A549 (cell line): ENCODE measurements at regions not wholly inside any gene's neighbourhood (a gene's known extent, or its start where the extent isn't known, plus 50 kb on each side); places are given as distances from the start of the nearest gene placed in this dataset.

Experiments
- ATAC-seq, 2 experiments: fragments of 200-7000 bp in 1 of 2; fragments of >200 bp in 1 of 2; cut with Nextera tagmentation in 1 of 2; cut with Tn5 transposase in 1 of 2; 3 replicates each; pipeline versions ENCODE4 v1.8.0 to v1.9.1; 2018 to 2020; ENCODE audit warnings: mild to moderate bottlenecking in 1 of 2, moderate library complexity in 1 of 2
- CTCF ChIA-PET: fragments of 300-600 bp; sonication (Branson Sonifier 250); formaldehyde crosslinking; extraction: SDS; loops from one replicate; lab custom pipeline; 2021; ENCODE audit warnings: antibody characterized with exemption, inconsistent platforms; lab: Yijun Ruan, JAX
- POLR2A ChIA-PET: fragments of 350-600 bp; formaldehyde crosslinking; extraction: SDS; loops from one replicate; lab custom pipeline; 2021; ENCODE audit warnings: antibody characterized with exemption, inconsistent platforms; lab: Yijun Ruan, JAX
- DNase-seq, 2 experiments: peaks; one replicate each; pipeline versions ENCODE4 v3.0.0 to v3.0.0-alpha.2; 2011 to 2016; ENCODE audit warnings: low read depth in 1 of 2, low spot score in 1 of 2
- FAIRE-seq: peaks from 2 replicates; lab custom pipeline; 2011; peaks lifted over from hg19 to GRCh38; lab: Jason Lieb, UNC
- H3K27ac ChIP-seq, 2 experiments: fragments of >200 bp; sonication (Bioruptor Twin); formaldehyde crosslinking; 3 replicates each; pipeline ENCODE4 v1.5.1; 2016 to 2017
- H3K4me1 ChIP-seq: fragments of >200 bp; sonication (Bioruptor Twin); formaldehyde crosslinking; 3 replicates; pipeline ENCODE4 v1.6.1; 2016
- H3K4me2 ChIP-seq: fragments of >200 bp; sonication (Bioruptor Twin); formaldehyde crosslinking; 3 replicates; pipeline ENCODE4 v1.6.1; 2016
- H3K4me3 ChIP-seq: fragments of >200 bp; sonication (Bioruptor Twin); formaldehyde crosslinking; 3 replicates; pipeline ENCODE4 v1.5.1; 2016
- H3K9me3 ChIP-seq: fragments of >200 bp; sonication (Bioruptor Twin); formaldehyde crosslinking; 3 replicates; pipeline ENCODE4 v1.6.1; 2016
- CBX2 ChIP-seq: fragments of 200-600 bp; sonication (generic); IDR thresholded peaks from 2 replicates; pipeline ENCODE4 v1.6.1; 2016; ENCODE audit warnings: low read depth, mild to moderate bottlenecking, borderline replicate concordance
- CBX8 ChIP-seq: fragments of 200-600 bp; sonication (generic); IDR thresholded peaks from 2 replicates; pipeline ENCODE4 v1.6.1; 2016
- CEBPB ChIP-seq, 2 experiments: fragments of >200 bp in 1 of 2; sonication (Bioruptor Twin) in 1 of 2; formaldehyde crosslinking in 1 of 2; IDR thresholded peaks; 2 replicates each; pipeline ENCODE4 v1.6.1; 2012 to 2016
- EHMT2 ChIP-seq: fragments of 200-600 bp; sonication (generic); IDR thresholded peaks from 2 replicates; pipeline ENCODE4 v1.6.1; 2016; ENCODE audit warnings: antibody characterized with exemption, low read depth, mild to moderate bottlenecking, moderate library complexity
- FOSL2 ChIP-seq, 2 experiments: fragments of 450-650 bp in 1 of 2; fragments of >200 bp in 1 of 2; sonication (Bioruptor Twin) in 1 of 2; formaldehyde crosslinking; IDR thresholded peaks; 2 replicates each; pipeline versions ENCODE4 v1.5.0 to v1.6.1; 2016 to 2020; ENCODE audit warnings: mild to moderate bottlenecking in 1 of 2, moderate library complexity in 1 of 2
- FOXS1 ChIP-seq: fragments of 250-450 bp; sonication (Bioruptor Pico); IDR thresholded peaks from 2 replicates; pipeline ENCODE4 v1.5.0; 2020; ENCODE audit warnings: mild to moderate bottlenecking, moderate library complexity
- HOXA7 ChIP-seq: fragments of 250-450 bp; sonication (Bioruptor Pico); IDR thresholded peaks from 2 replicates; pipeline ENCODE4 v1.5.0; 2020; ENCODE audit warnings: mild to moderate bottlenecking, moderate library complexity
- HOXB5 ChIP-seq: fragments of 250-450 bp; sonication (Bioruptor Pico); IDR thresholded peaks from 2 replicates; pipeline ENCODE4 v1.5.0; 2020; ENCODE audit warnings: mild to moderate bottlenecking, moderate library complexity
- MAFK ChIP-seq: fragments of 450-650 bp; IDR thresholded peaks from 2 replicates; pipeline ENCODE4 v1.6.1; 2014; ENCODE audit not compliant: partially characterized antibody
- MAZ ChIP-seq: fragments of 150-350 bp; IDR thresholded peaks from 2 replicates; pipeline ENCODE4 v1.6.1; 2014; ENCODE audit warnings: antibody characterized with exemption, low read depth, low read length, borderline replicate concordance
- NFE2L2 ChIP-seq: fragments of 150-350 bp; conservative IDR thresholded peaks from 2 replicates; pipeline ENCODE4 v1.6.1; 2014; ENCODE audit warnings: low read length
- NPAS2 ChIP-seq: fragments of 250-450 bp; sonication (Bioruptor Pico); IDR thresholded peaks from 2 replicates; pipeline ENCODE4 v1.8.0; 2022; ENCODE audit warnings: mild to moderate bottlenecking, moderate library complexity, borderline replicate concordance
- NR3C1 ChIP-seq: fragments of >200 bp; sonication (Bioruptor Twin); formaldehyde crosslinking; IDR thresholded peaks from 3 replicates; pipeline ENCODE4 v1.6.1; 2017
- PHF8 ChIP-seq: fragments of 200-600 bp; sonication (generic); IDR thresholded peaks from 2 replicates; pipeline ENCODE4 v1.6.1; 2016; ENCODE audit warnings: low read depth, mild to moderate bottlenecking, antibody characterized with exemption, moderate library complexity, borderline replicate concordance
- POLR2A ChIP-seq: IDR thresholded peaks from 2 replicates; pipeline ENCODE4 v1.6.1; 2012; ENCODE audit warnings: mild to moderate bottlenecking, low read length
- POLR2AphosphoS2 ChIP-seq: conservative IDR thresholded peaks from 2 replicates; pipeline ENCODE4 v1.6.1; 2012; ENCODE audit warnings: low read length, improper control_type of control experiment, inconsistent platforms
- RAD21 ChIP-seq, 2 experiments: fragments of >200 bp in 1 of 2; sonication (Bioruptor Twin) in 1 of 2; formaldehyde crosslinking in 1 of 2; IDR thresholded peaks in 1 of 2; conservative IDR thresholded peaks in 1 of 2; 2 replicates in 1 of 2; 3 replicates in 1 of 2; pipeline ENCODE4 v1.6.1; 2012 to 2018; ENCODE audit warnings: inconsistent platforms in 1 of 2
- RFX5 ChIP-seq: fragments of 450-650 bp; IDR thresholded peaks from 2 replicates; pipeline ENCODE4 v1.7.1; 2014; ENCODE audit warnings: antibody characterized with exemption, mild to moderate bottlenecking, moderate library complexity
- SMC3 ChIP-seq: fragments of >200 bp; sonication (Bioruptor Twin); formaldehyde crosslinking; IDR thresholded peaks from 3 replicates; pipeline ENCODE4 v1.6.1; 2018; ENCODE audit warnings: inconsistent platforms
- ZC3H11A ChIP-seq: fragments of 450-650 bp; IDR thresholded peaks from 2 replicates; pipeline ENCODE4 v1.6.1; 2014; ENCODE audit warnings: antibody characterized with exemption, mild to moderate bottlenecking
- ZSCAN20 ChIP-seq: fragments of 250-450 bp; sonication (Bioruptor Pico); IDR thresholded peaks from 2 replicates; pipeline ENCODE4 v1.8.0; 2022; ENCODE audit warnings: mild to moderate bottlenecking, moderate library complexity
- WGBS: methylation state at CpG from one replicate; pipeline ENCODE4 v1.1.6; 2017; ENCODE audit errors: missing lambda C conversion rate; 5-methylcytosine and 5-hydroxymethylcytosine counted together
- TF ChIP-seq, protein P1 (sequence below): fragments of 200-600 bp; sonication (generic); IDR thresholded peaks from 2 replicates; pipeline ENCODE4 v1.6.1; 2016; ENCODE audit warnings: antibody characterized with exemption, mild to moderate bottlenecking, moderate library complexity
- TF ChIP-seq, protein P2 (sequence below): fragments of 250-450 bp; sonication (Bioruptor Pico); IDR thresholded peaks from 2 replicates; pipeline ENCODE4 v1.5.0; 2021; ENCODE audit warnings: mild to moderate bottlenecking, moderate library complexity, borderline replicate concordance
- TF ChIP-seq, protein P3 (sequence below): IDR thresholded peaks from 2 replicates; pipeline ENCODE4 v1.6.1; 2012
- TF ChIP-seq, protein P4 (sequence below): fragments of 150-350 bp; IDR thresholded peaks from 2 replicates; pipeline ENCODE4 v1.6.1; 2014; ENCODE audit warnings: low read depth, mild to moderate bottlenecking, low read length

DNA sequence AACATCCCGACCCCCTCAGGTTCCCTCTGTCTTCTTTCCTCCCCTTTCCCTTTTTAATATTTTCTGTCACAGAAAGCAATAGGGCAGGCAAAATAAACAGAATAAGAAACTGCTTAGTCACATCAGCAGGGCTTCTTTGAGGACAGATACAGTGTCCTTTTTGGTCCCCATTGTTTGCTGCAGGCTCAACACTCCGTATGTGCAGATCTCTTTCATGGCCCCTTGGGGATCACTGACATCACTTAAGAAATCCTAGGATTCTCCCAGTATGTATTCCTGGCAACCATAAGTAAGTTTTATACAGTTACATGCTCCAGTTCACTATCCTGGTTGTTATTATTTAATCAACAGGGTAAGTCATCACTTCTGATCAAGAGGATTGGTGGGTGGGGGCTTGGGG is 448.0 kb downstream of the NKX6-1 start:
- 0 out of 3 replicates have a peak, but pooled peaks cover 3% of the 10 kb centered on the region for H3K4me1 ChIP-seq
- ChIA-PET CTCF (no interaction called here), POLR2A (no interaction called here)
- 42% methylated on average over 2 of the region's 2 CpGs for WGBS
- DNase-seq (no peak), FAIRE-seq (no peak), ATAC-seq (no peak)
- no peaks in the 10 kb centered on the region for H3K9me3 ChIP-seq
- TF ChIP-seq NPAS2 (no peak), EHMT2 (no peak), MAZ (no peak), NR3C1 (no peak), NFE2L2 (no peak), SMC3 (no peak), POLR2A (no peak), PHF8 (no peak), CBX8 (no peak)
- TF ChIP-seq, protein P1, sequence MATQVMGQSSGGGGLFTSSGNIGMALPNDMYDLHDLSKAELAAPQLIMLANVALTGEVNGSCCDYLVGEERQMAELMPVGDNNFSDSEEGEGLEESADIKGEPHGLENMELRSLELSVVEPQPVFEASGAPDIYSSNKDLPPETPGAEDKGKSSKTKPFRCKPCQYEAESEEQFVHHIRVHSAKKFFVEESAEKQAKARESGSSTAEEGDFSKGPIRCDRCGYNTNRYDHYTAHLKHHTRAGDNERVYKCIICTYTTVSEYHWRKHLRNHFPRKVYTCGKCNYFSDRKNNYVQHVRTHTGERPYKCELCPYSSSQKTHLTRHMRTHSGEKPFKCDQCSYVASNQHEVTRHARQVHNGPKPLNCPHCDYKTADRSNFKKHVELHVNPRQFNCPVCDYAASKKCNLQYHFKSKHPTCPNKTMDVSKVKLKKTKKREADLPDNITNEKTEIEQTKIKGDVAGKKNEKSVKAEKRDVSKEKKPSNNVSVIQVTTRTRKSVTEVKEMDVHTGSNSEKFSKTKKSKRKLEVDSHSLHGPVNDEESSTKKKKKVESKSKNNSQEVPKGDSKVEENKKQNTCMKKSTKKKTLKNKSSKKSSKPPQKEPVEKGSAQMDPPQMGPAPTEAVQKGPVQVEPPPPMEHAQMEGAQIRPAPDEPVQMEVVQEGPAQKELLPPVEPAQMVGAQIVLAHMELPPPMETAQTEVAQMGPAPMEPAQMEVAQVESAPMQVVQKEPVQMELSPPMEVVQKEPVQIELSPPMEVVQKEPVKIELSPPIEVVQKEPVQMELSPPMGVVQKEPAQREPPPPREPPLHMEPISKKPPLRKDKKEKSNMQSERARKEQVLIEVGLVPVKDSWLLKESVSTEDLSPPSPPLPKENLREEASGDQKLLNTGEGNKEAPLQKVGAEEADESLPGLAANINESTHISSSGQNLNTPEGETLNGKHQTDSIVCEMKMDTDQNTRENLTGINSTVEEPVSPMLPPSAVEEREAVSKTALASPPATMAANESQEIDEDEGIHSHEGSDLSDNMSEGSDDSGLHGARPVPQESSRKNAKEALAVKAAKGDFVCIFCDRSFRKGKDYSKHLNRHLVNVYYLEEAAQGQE: no peak
- TF ChIP-seq, protein P2, sequence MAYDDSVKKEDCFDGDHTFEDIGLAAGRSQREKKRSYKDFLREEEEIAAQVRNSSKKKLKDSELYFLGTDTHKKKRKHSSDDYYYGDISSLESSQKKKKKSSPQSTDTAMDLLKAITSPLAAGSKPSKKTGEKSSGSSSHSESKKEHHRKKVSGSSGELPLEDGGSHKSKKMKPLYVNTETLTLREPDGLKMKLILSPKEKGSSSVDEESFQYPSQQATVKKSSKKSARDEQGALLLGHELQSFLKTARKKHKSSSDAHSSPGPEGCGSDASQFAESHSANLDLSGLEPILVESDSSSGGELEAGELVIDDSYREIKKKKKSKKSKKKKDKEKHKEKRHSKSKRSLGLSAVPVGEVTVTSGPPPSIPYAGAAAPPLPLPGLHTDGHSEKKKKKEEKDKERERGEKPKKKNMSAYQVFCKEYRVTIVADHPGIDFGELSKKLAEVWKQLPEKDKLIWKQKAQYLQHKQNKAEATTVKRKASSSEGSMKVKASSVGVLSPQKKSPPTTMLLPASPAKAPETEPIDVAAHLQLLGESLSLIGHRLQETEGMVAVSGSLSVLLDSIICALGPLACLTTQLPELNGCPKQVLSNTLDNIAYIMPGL (CRISPR knock-in tag): no peak
- TF ChIP-seq, protein P3, sequence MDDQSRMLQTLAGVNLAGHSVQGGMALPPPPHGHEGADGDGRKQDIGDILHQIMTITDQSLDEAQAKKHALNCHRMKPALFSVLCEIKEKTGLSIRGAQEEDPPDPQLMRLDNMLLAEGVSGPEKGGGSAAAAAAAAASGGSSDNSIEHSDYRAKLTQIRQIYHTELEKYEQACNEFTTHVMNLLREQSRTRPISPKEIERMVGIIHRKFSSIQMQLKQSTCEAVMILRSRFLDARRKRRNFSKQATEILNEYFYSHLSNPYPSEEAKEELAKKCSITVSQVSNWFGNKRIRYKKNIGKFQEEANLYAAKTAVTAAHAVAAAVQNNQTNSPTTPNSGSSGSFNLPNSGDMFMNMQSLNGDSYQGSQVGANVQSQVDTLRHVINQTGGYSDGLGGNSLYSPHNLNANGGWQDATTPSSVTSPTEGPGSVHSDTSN: no peak
- H3K4me2 ChIP-seq: no peak overlapping the region
- H3K4me3 ChIP-seq: no peak overlapping the region
- no peak overlapping the region for H3K27ac ChIP-seq

DNA sequence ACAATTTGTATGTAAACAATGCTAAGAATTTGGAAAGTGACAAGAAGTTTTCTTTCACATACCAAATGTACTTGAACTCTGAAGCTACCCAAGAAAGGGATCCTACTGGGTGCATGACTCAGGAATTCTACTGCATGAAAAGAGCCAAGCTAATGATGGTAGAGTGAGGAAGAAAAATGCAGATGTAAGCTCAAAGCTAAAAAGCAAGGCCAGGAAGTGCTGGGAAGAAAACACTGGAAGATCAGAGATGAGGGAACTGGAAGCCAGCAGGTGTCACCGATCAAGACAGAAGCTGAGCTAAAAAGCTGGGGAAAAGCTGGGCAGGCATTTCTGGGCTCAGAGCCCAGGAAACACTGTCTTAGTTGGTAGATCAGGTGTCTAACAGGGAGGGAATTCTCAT is 449.1 kb downstream of the NKX6-1 start:
- H3K4me1 ChIP-seq: 0 out of 3 replicates have a peak, but pooled peaks cover 3% of the 10 kb centered on the region
- no peak overlapping the region for H3K27ac ChIP-seq
- ATAC-seq (no peak), FAIRE-seq (no peak), DNase-seq (peak in 1 of 2 experiments; percentile 9)
- no peak for TF ChIP-seq HOXB5
- POLR2A ChIA-PET: no interaction called here
- H3K4me3 ChIP-seq: no peak overlapping the region
- no peaks in the 10 kb centered on the region for H3K9me3 ChIP-seq
- H3K4me2 ChIP-seq: no peak overlapping the region
- CTCF ChIA-PET: no interaction called here
- 45% methylated on average over 1 of the region's 1 CpG for WGBS

DNA sequence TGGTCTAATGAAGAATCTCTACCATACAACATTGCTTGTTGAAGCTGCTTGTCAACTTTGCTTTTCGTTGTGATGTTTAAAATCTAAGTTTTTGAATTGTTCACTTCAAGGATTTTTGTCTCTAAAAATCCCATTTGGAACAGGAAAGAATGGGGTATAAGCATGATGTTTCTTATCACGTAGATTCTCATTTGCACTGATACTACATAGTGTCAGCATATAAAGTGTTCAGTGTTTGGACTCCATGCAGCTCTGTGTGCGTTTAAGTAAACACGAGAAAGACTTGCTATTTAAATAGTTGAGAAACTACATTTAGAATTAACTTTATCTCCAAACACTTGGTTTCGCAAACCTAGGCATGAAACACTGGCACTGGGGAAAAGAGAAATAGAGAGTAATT is 452.5 kb downstream of the NKX6-1 start:
- Histone ChIP-seq H3K4me1 (0 out of 3 replicates have a peak, but pooled peaks cover 3% of the 10 kb centered on the region), H3K4me2 (no peak overlapping the region), H3K9me3 (no peaks in the 10 kb centered on the region), H3K4me3 (no peak overlapping the region), H3K27ac (no peak overlapping the region)
- CTCF ChIA-PET: no interaction called here
- FAIRE-seq (no peak), ATAC-seq (no peak), DNase-seq (no peak)
- TF ChIP-seq FOSL2 (IDR thresholded peaks at IDR 0.05) (no peak), FOSL2 (CRISPR knock-in tag; IDR thresholded peaks at IDR 0.05) (no peak)
- POLR2A ChIA-PET: no interaction called here
- 40% methylated on average over 5 of the region's 5 CpGs for WGBS

DNA sequence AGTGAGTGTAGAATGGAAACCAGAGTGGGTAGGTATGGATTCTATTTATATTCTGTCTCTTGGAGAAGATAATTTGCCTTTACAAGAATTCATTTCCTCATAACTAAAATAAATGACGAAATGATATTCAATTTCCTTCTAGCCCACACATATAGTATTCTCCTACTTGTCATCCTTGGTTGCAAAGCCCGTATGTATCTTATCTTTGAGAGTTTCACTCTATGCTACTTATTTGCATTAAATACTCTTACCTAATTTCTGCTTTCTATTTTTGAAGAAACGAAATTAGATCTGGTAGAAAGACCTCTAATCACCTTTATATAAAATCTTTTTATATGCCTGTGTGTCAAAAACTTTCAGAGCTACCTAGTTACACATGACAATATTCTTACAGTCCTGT is 457.7 kb downstream of the NKX6-1 start:
- POLR2A ChIA-PET: no interaction called here
- DNase-seq (no peak), FAIRE-seq (no peak), ATAC-seq (no peak)
- CTCF ChIA-PET: no interaction called here
- Histone ChIP-seq H3K4me1 (no peaks in the 10 kb centered on the region), H3K9me3 (no peaks in the 10 kb centered on the region), H3K4me3 (no peak overlapping the region), H3K4me2 (no peak overlapping the region), H3K27ac (no peak overlapping the region)
- whole genome bisulfite sequencing: 47% methylated on average over 3 of the region's 3 CpGs
- TF ChIP-seq HOXB5 (no peak), ZSCAN20 (CRISPR knock-in tag) (no peak), RAD21 (conservative IDR thresholded peaks at IDR 0.05 in 1 of 2, IDR thresholded peaks at IDR 0.05 in 1 of 2) (no peak), CEBPB (IDR thresholded peaks at IDR 0.05) (no peak), ZC3H11A (no peak), MAFK (no peak), HOXA7 (no peak), RFX5 (no peak), FOXS1 (CRISPR knock-in tag) (no peak), POLR2AphosphoS2 (no peak), CBX2 (no peak), FOSL2 (IDR thresholded peaks at IDR 0.05) (no peak), FOSL2 (CRISPR knock-in tag; IDR thresholded peaks at IDR 0.05) (no peak)
- TF ChIP-seq, protein P4, sequence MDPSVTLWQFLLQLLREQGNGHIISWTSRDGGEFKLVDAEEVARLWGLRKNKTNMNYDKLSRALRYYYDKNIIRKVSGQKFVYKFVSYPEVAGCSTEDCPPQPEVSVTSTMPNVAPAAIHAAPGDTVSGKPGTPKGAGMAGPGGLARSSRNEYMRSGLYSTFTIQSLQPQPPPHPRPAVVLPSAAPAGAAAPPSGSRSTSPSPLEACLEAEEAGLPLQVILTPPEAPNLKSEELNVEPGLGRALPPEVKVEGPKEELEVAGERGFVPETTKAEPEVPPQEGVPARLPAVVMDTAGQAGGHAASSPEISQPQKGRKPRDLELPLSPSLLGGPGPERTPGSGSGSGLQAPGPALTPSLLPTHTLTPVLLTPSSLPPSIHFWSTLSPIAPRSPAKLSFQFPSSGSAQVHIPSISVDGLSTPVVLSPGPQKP: no peak
